ENCODE measurements at regions not wholly inside any gene's neighbourhood (a gene's known extent, or its start where the extent isn't known, plus 50 kb on each side); places are given as distances from the start of the nearest gene placed in this dataset.

- TF ChIP-seq, protein P1, sequence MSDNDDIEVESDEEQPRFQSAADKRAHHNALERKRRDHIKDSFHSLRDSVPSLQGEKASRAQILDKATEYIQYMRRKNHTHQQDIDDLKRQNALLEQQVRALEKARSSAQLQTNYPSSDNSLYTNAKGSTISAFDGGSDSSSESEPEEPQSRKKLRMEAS (IDR thresholded peaks at IDR 0.05) = no peak
Observed at GRCh38 chr7:41870461-41871138, 167.7 kb upstream of the INHBA start (continued).

GRCh38 chr7:41869997-41870396, 167.1 kb upstream of the INHBA start:
- ChIA-PET RAD21 (ENCODE audit: low non-redundant PET in 1 of 2, low total read pairs in 2 of 2, uncharacterized antibody in 2 of 2, unreplicated experiment in 2 of 2) (no interaction called here), CTCF (no interaction called here), POLR2A (no interaction called here)
- Histone ChIP-seq H3K36me3 (ENCODE audit: control insufficient read depth in 1 of 2, insufficient read depth in 2 of 2, low read length in 2 of 2) (no peaks in the 10 kb centered on the region), H2AFZ (ENCODE audit: low read depth, low read length, poor library complexity, severe bottlenecking) (no peak overlapping the region), H3K9ac (ENCODE audit: low read length) (no peak overlapping the region), H4K20me1 (ENCODE audit: insufficient read depth) (no peaks in the 10 kb centered on the region), H3K79me2 (ENCODE audit: insufficient read depth, low read length) (no peaks in the 10 kb centered on the region), H3K27ac (ENCODE audit: low read depth, low read length) (no peak overlapping the region), H3K4me3 (replicated peaks in 1 of 2; ENCODE audit: low read depth in 1 of 2, low read length in 2 of 2) (no peak overlapping the region), H3K9me3 (ENCODE audit: control insufficient read depth in 1 of 2, insufficient read depth in 1 of 2, low read depth in 1 of 2, low read length in 2 of 2) (no peaks in the 10 kb centered on the region; a peak in 1 of 4 replicates), H3K27me3 (ENCODE audit: insufficient read depth, low read length) (0 out of 2 replicates have a peak, but pooled peaks cover 3% of the 10 kb centered on the region), H3K9me2 (ENCODE audit: insufficient read depth) (no peaks in the 10 kb centered on the region), H3K4me1 (ENCODE audit: control insufficient read depth in 1 of 2, insufficient read depth in 2 of 2, low read length in 2 of 2) (no peaks in the 10 kb centered on the region), H3K4me2 (ENCODE audit: low read length) (no peak overlapping the region)
- TF ChIP-seq SP1 (IDR thresholded peaks at IDR 0.05; ENCODE audit: low read depth) = no peak
- TF ChIP-seq, protein P2, sequence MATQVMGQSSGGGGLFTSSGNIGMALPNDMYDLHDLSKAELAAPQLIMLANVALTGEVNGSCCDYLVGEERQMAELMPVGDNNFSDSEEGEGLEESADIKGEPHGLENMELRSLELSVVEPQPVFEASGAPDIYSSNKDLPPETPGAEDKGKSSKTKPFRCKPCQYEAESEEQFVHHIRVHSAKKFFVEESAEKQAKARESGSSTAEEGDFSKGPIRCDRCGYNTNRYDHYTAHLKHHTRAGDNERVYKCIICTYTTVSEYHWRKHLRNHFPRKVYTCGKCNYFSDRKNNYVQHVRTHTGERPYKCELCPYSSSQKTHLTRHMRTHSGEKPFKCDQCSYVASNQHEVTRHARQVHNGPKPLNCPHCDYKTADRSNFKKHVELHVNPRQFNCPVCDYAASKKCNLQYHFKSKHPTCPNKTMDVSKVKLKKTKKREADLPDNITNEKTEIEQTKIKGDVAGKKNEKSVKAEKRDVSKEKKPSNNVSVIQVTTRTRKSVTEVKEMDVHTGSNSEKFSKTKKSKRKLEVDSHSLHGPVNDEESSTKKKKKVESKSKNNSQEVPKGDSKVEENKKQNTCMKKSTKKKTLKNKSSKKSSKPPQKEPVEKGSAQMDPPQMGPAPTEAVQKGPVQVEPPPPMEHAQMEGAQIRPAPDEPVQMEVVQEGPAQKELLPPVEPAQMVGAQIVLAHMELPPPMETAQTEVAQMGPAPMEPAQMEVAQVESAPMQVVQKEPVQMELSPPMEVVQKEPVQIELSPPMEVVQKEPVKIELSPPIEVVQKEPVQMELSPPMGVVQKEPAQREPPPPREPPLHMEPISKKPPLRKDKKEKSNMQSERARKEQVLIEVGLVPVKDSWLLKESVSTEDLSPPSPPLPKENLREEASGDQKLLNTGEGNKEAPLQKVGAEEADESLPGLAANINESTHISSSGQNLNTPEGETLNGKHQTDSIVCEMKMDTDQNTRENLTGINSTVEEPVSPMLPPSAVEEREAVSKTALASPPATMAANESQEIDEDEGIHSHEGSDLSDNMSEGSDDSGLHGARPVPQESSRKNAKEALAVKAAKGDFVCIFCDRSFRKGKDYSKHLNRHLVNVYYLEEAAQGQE (IDR thresholded peaks at IDR 0.05; ENCODE audit: low read depth) = no peak
- TF ChIP-seq ELF1 (IDR thresholded peaks at IDR 0.05; ENCODE audit: borderline replicate concordance, low read depth) = no peak
- no peak for TF ChIP-seq SIN3A (IDR thresholded peaks at IDR 0.05; ENCODE audit: low read depth)
- no peak for TF ChIP-seq JUND (IDR thresholded peaks at IDR 0.05)
- no peak for TF ChIP-seq POLR2AphosphoS5 (IDR thresholded peaks at IDR 0.05; ENCODE audit: low read depth, low read length)
- no peak for TF ChIP-seq EZH2 (IDR thresholded peaks at IDR 0.05)
- no peak for TF ChIP-seq ZFX (IDR thresholded peaks at IDR 0.05)
- TF ChIP-seq, protein P3, sequence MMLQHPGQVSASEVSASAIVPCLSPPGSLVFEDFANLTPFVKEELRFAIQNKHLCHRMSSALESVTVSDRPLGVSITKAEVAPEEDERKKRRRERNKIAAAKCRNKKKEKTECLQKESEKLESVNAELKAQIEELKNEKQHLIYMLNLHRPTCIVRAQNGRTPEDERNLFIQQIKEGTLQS (IDR thresholded peaks at IDR 0.05) = no peak
- TF ChIP-seq POLR2A (IDR thresholded peaks at IDR 0.05; ENCODE audit: borderline replicate concordance, extremely low read depth, insufficient read depth, insufficient read length) = no peak
- no peak for TF ChIP-seq SRF (IDR thresholded peaks at IDR 0.05; ENCODE audit: low read depth)
- no TSS peak for BruUV-seq (replicated peaks)
- ATAC-seq = no peak
- DNase-seq (ENCODE audit: low read depth, low spot score) = no peak
- intact Hi-C loops (cut with micrococcal nuclease) = no loop called here
